GM20000 (cell line): ENCODE measurements at regions not wholly inside any gene's neighbourhood (a gene's known extent, or its start where the extent isn't known, plus 50 kb on each side); places are given as distances from the start of the nearest gene placed in this dataset.

Experiments
- DNase-seq: peaks from one replicate; pipeline ENCODE4 v3.0.0; 2012; ENCODE audit warnings: low spot score
- TF ChIP-seq, protein P1 (sequence below): IDR thresholded peaks from 2 replicates; pipeline ENCODE4 v1.5.1; 2012; ENCODE audit warnings: mild to moderate bottlenecking, control low read depth; ENCODE audit errors: extremely low read depth, missing control alignments

DNA sequence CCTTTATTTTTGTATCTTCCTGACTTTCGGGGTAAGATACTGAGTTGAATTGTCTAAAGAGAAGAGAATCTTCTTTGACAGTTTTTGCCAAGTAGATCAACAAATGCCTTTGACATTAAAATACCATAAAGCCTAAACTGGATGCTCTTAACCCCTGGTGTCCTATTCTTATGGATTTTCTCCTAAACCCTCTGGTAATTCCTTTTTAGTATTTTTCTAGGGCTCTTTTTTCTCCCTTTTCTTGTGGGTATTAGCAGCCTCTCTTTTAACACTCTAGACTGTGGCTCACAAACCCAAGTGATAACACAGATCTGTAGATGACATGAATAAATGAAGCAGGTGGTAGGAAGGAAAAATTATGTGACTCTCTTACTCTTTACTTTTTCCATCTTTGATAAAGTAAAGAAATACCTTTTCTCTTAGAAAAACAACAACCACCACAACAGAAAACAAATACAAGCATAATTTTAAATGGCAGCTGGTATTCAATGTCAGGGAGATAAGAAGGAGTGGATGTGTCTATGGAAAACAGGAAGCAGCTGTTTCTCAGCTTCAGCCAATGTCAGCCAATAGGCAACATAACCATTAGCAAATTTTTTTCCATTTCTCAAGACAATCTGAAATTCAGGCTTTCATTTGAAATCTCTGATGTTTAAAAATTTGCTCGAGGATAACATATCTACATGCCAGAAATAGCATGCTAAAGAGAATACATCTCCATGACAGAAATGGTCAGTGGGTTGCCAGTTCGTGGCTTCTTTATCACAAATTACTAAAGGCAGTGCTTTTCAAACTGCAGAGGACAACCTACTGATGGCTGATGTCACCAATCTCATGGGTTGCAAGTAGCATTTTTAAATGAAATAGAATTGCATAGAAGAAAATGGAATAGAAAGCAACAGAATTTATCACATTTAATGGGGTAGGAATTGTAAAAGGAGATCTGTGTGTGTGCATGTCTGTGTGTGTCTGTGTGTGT, 123.1 kb upstream of the KRR1 start:
- TF ChIP-seq, protein P1, sequence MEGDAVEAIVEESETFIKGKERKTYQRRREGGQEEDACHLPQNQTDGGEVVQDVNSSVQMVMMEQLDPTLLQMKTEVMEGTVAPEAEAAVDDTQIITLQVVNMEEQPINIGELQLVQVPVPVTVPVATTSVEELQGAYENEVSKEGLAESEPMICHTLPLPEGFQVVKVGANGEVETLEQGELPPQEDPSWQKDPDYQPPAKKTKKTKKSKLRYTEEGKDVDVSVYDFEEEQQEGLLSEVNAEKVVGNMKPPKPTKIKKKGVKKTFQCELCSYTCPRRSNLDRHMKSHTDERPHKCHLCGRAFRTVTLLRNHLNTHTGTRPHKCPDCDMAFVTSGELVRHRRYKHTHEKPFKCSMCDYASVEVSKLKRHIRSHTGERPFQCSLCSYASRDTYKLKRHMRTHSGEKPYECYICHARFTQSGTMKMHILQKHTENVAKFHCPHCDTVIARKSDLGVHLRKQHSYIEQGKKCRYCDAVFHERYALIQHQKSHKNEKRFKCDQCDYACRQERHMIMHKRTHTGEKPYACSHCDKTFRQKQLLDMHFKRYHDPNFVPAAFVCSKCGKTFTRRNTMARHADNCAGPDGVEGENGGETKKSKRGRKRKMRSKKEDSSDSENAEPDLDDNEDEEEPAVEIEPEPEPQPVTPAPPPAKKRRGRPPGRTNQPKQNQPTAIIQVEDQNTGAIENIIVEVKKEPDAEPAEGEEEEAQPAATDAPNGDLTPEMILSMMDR, result no peak
- DNase-seq, result no peak

DNA sequence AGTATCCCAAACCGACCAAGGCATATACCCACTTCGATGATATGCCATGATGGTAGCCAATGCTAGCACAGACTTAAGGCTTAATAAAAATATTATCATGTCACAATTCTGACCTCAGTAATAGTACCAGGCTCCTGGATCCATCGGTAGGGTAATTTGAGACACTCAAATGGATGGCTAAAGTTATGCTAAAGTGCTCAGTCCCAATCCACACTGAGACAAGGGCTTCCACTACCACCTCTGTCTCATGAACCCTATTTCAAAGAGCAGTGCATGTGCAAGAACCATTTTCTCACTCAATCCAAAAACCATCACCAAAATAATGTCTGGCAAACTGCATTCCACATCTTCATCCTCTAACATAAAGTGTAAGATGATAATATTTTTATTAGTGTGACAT, 122.4 kb upstream of the KRR1 start:
- DNase-seq, result no peak
- TF ChIP-seq, protein P1, result no peak

DNA sequence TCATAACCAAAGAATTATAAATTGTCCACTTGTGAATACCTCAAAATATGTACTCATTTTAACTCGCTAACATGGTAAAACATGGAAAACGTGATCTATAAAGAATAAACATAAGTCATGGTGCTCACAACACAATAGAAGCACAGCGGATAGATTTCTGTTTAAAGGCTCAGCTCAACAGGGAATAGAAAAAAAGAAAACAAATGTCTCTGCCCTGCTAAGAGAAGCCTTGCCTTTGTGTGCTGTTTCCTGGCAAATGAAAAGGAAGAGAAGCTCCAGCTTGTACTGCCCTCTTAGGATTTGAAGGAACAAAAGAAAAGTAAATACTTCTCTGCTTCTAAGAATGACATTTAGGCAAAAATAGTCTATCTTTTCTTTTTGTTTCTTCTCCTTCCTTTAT, 121.0 kb upstream of the KRR1 start:
- no peak for DNase-seq
- TF ChIP-seq, protein P1, result no peak

DNA sequence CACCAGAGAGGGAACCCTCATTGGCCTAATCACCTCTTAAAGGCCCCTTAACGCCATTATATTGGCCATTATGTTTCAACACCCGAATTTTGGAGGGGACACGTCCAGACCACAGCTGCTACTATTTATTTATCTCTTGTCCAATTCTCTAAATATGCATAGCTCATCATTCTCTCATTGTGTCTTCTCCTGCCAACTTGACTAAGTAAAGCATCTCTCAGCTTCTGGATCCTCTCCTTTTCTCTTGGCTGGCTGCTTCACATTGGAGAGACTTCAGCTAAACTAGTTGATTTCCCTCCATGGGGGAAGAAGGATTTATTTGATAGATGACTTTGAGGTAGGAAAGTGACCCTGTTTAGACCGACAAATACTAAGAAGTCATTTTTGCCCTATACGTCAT, 120.4 kb upstream of the KRR1 start:
- no peak for DNase-seq

DNA sequence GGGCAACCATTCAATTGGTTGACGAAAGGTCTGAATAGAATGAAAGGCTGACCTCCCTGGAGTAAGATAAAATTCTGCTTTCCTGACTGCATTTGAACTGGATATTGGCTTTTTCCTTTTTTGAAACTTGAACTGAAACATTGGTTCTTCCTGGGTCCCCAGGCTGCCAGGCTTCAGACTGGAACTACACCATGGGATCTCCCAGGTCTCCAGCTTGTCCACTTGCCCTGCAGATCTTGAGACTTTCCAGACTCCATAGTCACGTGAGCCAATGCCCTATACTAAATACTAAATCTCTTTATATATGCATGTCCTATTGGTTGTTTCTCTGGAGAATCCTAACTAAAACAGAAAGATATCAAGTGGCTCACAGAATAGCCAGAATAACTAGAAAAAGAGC, 118.7 kb upstream of the KRR1 start:
- TF ChIP-seq, protein P1, result no peak
- DNase-seq, result no peak

More for the DNA sequence above, 120.4 kb upstream of the KRR1 start:
- TF ChIP-seq, protein P1, result no peak

DNA sequence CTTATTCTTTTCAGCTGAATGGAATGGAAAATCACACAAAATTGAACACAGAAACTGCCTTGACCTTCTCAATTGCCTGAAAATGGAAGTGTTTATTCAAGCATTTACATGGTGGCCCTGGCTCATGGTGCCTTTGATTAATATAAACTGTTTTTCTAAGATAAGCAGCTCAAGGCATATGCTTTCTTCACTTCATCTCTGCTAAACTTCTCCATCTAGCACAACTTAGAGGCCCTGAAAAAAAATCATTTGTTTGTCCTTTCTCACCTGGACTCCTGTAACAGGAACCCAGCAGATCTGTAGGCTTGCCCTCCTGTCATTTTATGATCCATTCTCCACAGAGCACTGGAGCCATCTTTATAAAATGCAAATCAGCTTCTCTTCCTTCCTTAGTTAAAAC, 117.5 kb upstream of the KRR1 start:
- TF ChIP-seq, protein P1, result no peak
- no peak for DNase-seq

DNA sequence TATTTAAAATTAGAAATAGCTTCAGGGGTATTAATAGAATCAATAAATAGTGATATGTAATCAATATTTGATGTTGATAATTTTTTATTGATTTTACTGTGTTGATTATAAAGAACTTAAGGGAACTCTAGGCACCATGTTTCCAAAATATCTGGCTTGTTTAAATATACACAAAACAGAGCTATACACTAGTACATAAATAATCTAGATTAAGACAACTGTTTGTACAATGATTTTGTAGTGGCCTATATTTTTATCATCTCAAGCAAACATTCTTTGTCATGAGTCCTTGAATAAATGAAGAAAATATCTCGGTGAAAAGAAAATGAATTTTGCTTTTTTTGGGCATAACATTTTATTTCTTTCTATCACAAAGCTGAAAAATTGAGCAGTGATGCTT, 117.1 kb upstream of the KRR1 start:
- TF ChIP-seq, protein P1, result no peak
- no peak for DNase-seq
